ENCODE measurements at regions not wholly inside any gene's neighbourhood (a gene's known extent, or its start where the extent isn't known, plus 50 kb on each side); places are given as distances from the start of the nearest gene placed in this dataset.

GRCh38 chr17:33459078-33459940, 166.2 kb upstream of the ASIC2 start:
- no peaks in the 10 kb centered on the region for H3K27me3 ChIP-seq (ENCODE audit: control insufficient read depth, insufficient read depth, low read length)
- no peak overlapping the region for H3K4me3 ChIP-seq (ENCODE audit: low read length in 3 of 3)
- H3K4me1 ChIP-seq (ENCODE audit: control insufficient read depth in 2 of 3, insufficient read depth in 2 of 3, low read depth in 1 of 3, low read length in 3 of 3) = no peaks in the 10 kb centered on the region
- peak in 1 of 5 donors; percentile 54 for DNase-seq
- intact Hi-C loops (cut with DNase I) = no loop called here
- no peak for FAIRE-seq
- no peaks in the 10 kb centered on the region for H3K9me3 ChIP-seq (ENCODE audit: control insufficient read depth in 2 of 3, insufficient read depth in 1 of 3, low read length in 3 of 3)
- no peak overlapping the region for H3K27ac ChIP-seq (ENCODE audit: low read depth in 2 of 2, low read length in 2 of 2)
- no peak for TF ChIP-seq CTCF (IDR thresholded peaks at IDR 0.05; ENCODE audit: borderline replicate concordance, extremely low read depth, insufficient read depth)
- H3K36me3 ChIP-seq (ENCODE audit: control insufficient read depth in 2 of 3, insufficient read depth in 3 of 3, low read length in 3 of 3) = no peaks in the 10 kb centered on the region
- H3K9ac ChIP-seq (ENCODE audit: low read length in 3 of 3) = no peak overlapping the region

- H3K27ac ChIP-seq (ENCODE audit: low read depth in 2 of 2, low read length in 2 of 2) = no peak overlapping the region
- no peak for TF ChIP-seq CTCF (IDR thresholded peaks at IDR 0.05; ENCODE audit: borderline replicate concordance, extremely low read depth, insufficient read depth)
- DNase-seq = no peak
- no peaks in the 10 kb centered on the region for H3K4me1 ChIP-seq (ENCODE audit: control insufficient read depth in 2 of 3, insufficient read depth in 2 of 3, low read depth in 1 of 3, low read length in 3 of 3)
- no peaks in the 10 kb centered on the region for H3K36me3 ChIP-seq (ENCODE audit: control insufficient read depth in 2 of 3, insufficient read depth in 3 of 3, low read length in 3 of 3)
- no peak overlapping the region for H3K4me3 ChIP-seq (ENCODE audit: low read length in 3 of 3)
- H3K9me3 ChIP-seq (ENCODE audit: control insufficient read depth in 2 of 3, insufficient read depth in 1 of 3, low read length in 3 of 3) = no peaks in the 10 kb centered on the region
- H3K27me3 ChIP-seq (ENCODE audit: control insufficient read depth, insufficient read depth, low read length) = no peaks in the 10 kb centered on the region
- intact Hi-C loops (cut with DNase I) = no loop called here
- FAIRE-seq = no peak
- H3K9ac ChIP-seq (ENCODE audit: low read length in 3 of 3) = no peak overlapping the region
These were observed 167.8 kb upstream of the ASIC2 start for GRCh38 chr17:33460781-33461450.

- no peaks in the 10 kb centered on the region for H3K27me3 ChIP-seq (ENCODE audit: control insufficient read depth, insufficient read depth, low read length)
- no peak for FAIRE-seq
- TF ChIP-seq CTCF (IDR thresholded peaks at IDR 0.05; ENCODE audit: borderline replicate concordance, extremely low read depth, insufficient read depth) = no peak
- intact Hi-C loops (cut with DNase I) = no loop called here
- no peak for DNase-seq
- H3K9me3 ChIP-seq (ENCODE audit: control insufficient read depth in 2 of 3, insufficient read depth in 1 of 3, low read length in 3 of 3) = no peaks in the 10 kb centered on the region
- H3K27ac ChIP-seq (ENCODE audit: low read depth in 2 of 2, low read length in 2 of 2) = no peak overlapping the region
- no peaks in the 10 kb centered on the region for H3K4me1 ChIP-seq (ENCODE audit: control insufficient read depth in 2 of 3, insufficient read depth in 2 of 3, low read depth in 1 of 3, low read length in 3 of 3)
- H3K4me3 ChIP-seq (ENCODE audit: low read length in 3 of 3) = no peak overlapping the region
- no peaks in the 10 kb centered on the region for H3K36me3 ChIP-seq (ENCODE audit: control insufficient read depth in 2 of 3, insufficient read depth in 3 of 3, low read length in 3 of 3)
- H3K9ac ChIP-seq (ENCODE audit: low read length in 3 of 3) = no peak overlapping the region
These were observed 170.8 kb upstream of the ASIC2 start for GRCh38 chr17:33463887-33464286.

All from kidney (tissue), 13 donors.